ENCODE measurements at regions not wholly inside any gene's neighbourhood (a gene's known extent, or its start where the extent isn't known, plus 50 kb on each side); places are given as distances from the start of the nearest gene placed in this dataset.

DNA sequence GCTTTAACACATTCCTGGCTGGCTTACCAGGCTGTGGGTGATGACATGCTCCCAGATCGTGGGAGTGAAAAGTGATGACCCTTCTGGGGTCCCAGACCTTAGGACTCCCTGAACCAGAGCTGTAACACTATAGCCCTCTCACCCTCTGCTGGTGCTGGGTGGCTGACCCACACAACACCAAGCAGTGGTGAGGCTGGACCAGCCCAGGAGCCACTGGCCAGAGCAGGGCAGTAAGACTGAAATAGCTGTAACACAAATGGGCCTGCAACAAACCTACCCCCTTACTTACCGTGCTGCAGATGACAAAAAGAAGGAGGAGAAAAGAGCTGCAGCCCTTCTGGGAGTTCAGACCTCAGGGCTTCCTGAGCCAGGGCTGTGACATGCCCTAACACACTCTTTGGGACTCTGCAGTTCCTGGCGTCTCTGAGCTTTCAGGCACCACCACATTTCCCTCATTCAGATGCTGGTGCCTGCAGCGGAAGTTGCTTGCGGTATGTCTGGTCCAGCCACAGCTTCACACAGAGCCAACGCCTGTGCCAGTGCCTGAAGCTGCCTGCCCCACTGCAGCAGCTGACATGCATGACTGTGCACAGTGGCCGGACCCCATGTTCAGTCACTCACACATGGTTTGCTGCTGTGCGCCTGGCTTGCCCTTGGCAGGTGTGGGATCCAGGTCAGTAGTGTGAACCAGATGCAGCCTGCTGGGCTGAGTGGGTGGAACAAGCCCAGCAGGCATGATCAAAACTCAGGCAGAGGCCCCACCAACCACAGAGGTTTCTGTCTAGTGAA is 1247.4 kb downstream of the EFNA5 start:
- ATAC-seq (ENCODE audit: insufficient read depth, low FRiP score): peak; percentile 27
- 88 to 92% methylated on average over 8 of the region's 8 CpGs for WGBS, 2 donors

DNA sequence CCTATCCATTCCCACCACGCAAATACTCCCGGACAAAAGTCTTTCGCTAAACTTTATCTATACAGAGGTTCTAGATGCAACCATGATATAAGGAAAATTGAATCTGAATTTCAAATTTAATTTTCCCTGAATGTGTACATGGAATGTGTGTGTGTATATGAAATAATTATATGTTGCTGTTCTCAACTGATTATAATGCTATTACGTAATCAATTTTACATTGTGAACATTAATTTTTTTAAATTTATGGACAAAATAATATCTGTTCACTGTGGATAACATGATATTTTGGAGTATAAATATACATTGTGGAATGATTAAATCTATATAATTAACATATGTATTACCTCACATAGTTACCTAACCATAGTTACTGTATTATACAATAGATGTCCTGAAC is 1250.6 kb downstream of the EFNA5 start:
- DNase-seq: no peak
- Histone ChIP-seq H3K27ac (ENCODE audit: low read depth in 1 of 2, low read length in 1 of 2) (no peak overlapping the region), H3K4me3 (no peak overlapping the region), H3K9me3 (ENCODE audit: control insufficient read depth in 4 of 4, insufficient read depth in 3 of 4, low read length in 3 of 4) (peaks cover 0 to 8% (median 0%) of the 10 kb centered on the region in 4 donors), H3K4me1 (ENCODE audit: control insufficient read depth in 5 of 5, insufficient read depth in 5 of 5, low read length in 5 of 5) (no peaks in the 10 kb centered on the region), H3K36me3 (ENCODE audit: control insufficient read depth in 4 of 4, insufficient read depth in 4 of 4, low read length in 4 of 4) (no peaks in the 10 kb centered on the region), H3K9ac (ENCODE audit: insufficient read depth in 1 of 2, low read length in 2 of 2) (no peak overlapping the region), H3K27me3 (ENCODE audit: control insufficient read depth in 3 of 3, insufficient read depth in 3 of 3, low read length in 2 of 3) (no peaks in the 10 kb centered on the region)
- no peak for ATAC-seq (ENCODE audit: insufficient read depth, low FRiP score)
- TF ChIP-seq, protein P1, sequence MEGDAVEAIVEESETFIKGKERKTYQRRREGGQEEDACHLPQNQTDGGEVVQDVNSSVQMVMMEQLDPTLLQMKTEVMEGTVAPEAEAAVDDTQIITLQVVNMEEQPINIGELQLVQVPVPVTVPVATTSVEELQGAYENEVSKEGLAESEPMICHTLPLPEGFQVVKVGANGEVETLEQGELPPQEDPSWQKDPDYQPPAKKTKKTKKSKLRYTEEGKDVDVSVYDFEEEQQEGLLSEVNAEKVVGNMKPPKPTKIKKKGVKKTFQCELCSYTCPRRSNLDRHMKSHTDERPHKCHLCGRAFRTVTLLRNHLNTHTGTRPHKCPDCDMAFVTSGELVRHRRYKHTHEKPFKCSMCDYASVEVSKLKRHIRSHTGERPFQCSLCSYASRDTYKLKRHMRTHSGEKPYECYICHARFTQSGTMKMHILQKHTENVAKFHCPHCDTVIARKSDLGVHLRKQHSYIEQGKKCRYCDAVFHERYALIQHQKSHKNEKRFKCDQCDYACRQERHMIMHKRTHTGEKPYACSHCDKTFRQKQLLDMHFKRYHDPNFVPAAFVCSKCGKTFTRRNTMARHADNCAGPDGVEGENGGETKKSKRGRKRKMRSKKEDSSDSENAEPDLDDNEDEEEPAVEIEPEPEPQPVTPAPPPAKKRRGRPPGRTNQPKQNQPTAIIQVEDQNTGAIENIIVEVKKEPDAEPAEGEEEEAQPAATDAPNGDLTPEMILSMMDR (IDR thresholded peaks at IDR 0.05; ENCODE audit: control extremely low read depth, extremely low read depth): no peak
- WGBS, 2 donors: 90 to 91% methylated on average over 4 of the region's 4 CpGs

More for the DNA sequence above, 1247.4 kb downstream of the EFNA5 start:
- TF ChIP-seq, protein P1 (IDR thresholded peaks at IDR 0.05; ENCODE audit: control extremely low read depth, extremely low read depth): no peak
- Histone ChIP-seq H3K27ac (ENCODE audit: low read depth in 1 of 2, low read length in 1 of 2) (no peak overlapping the region), H3K36me3 (ENCODE audit: control insufficient read depth in 4 of 4, insufficient read depth in 4 of 4, low read length in 4 of 4) (no peaks in the 10 kb centered on the region), H3K27me3 (ENCODE audit: control insufficient read depth in 3 of 3, insufficient read depth in 3 of 3, low read length in 2 of 3) (no peaks in the 10 kb centered on the region), H3K4me1 (ENCODE audit: control insufficient read depth in 5 of 5, insufficient read depth in 5 of 5, low read length in 5 of 5) (no peaks in the 10 kb centered on the region), H3K4me3 (no peak overlapping the region), H3K9me3 (ENCODE audit: control insufficient read depth in 4 of 4, insufficient read depth in 3 of 4, low read length in 3 of 4) (peaks cover 0 to 8% (median 0%) of the 10 kb centered on the region in 4 donors), H3K9ac (ENCODE audit: insufficient read depth in 1 of 2, low read length in 2 of 2) (no peak overlapping the region)
- no peak for DNase-seq

DNA sequence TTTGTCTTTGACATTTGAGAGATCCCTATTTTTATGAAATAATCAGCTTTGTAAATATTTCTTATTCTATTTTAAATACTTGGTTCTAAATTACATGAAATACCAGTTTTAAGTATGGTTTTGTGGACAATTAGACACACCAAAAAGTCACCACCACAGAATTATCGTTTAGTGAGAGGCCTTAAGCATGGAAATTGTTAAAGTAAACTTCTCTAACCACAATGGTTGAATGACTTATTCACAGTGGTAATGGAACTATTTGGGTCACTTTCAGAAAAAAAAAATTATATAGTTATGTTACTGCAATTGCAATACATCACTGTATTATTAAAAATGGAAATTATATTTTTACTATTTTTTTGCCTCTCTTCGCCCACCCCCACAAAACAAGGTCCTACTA is 1252.5 kb downstream of the EFNA5 start:
- Histone ChIP-seq H3K36me3 (ENCODE audit: control insufficient read depth in 4 of 4, insufficient read depth in 4 of 4, low read length in 4 of 4) (no peaks in the 10 kb centered on the region), H3K4me1 (ENCODE audit: control insufficient read depth in 5 of 5, insufficient read depth in 5 of 5, low read length in 5 of 5) (no peaks in the 10 kb centered on the region), H3K9me3 (ENCODE audit: control insufficient read depth in 4 of 4, insufficient read depth in 3 of 4, low read length in 3 of 4) (peaks cover 0 to 3% (median 0%) of the 10 kb centered on the region in 4 donors), H3K27ac (ENCODE audit: low read depth in 1 of 2, low read length in 1 of 2) (no peak overlapping the region), H3K27me3 (ENCODE audit: control insufficient read depth in 3 of 3, insufficient read depth in 3 of 3, low read length in 2 of 3) (no peaks in the 10 kb centered on the region), H3K9ac (ENCODE audit: insufficient read depth in 1 of 2, low read length in 2 of 2) (no peak overlapping the region), H3K4me3 (no peak overlapping the region)
- TF ChIP-seq, protein P1 (IDR thresholded peaks at IDR 0.05; ENCODE audit: control extremely low read depth, extremely low read depth): no peak
- WGBS, 2 donors: 69 to 92% methylated on average over 2 of the region's 2 CpGs
- DNase-seq: no peak
- no peak for ATAC-seq (ENCODE audit: insufficient read depth, low FRiP score)
